GM23338 (cell line): ENCODE measurements at regions not wholly inside any gene's neighbourhood (a gene's known extent, or its start where the extent isn't known, plus 50 kb on each side); places are given as distances from the start of the nearest gene placed in this dataset.

Source experiments
- ATAC-seq: fragments of 200-7000 bp; cut with Tn5 transposase; 3 replicates; pipeline ENCODE4 v1.9.1; 2020
- DNase-seq: peaks from one replicate; pipeline ENCODE4 v3.0.0-alpha.2; 2015; ENCODE audit warnings: low spot score
- H2AFZ ChIP-seq: fragments of 200-600 bp; sonication (generic); 2 replicates; pipeline ENCODE4 v1.8.0; 2016; ENCODE audit warnings: antibody characterized with exemption, mild to moderate bottlenecking, moderate library complexity
- H3F3A ChIP-seq: fragments of 200-600 bp; sonication (generic); replicated peaks from 2 replicates; pipeline ENCODE4 v1.8.0; 2017; ENCODE audit warnings: antibody characterized with exemption, mixed run types, low read depth
- H3K27ac ChIP-seq: fragments of 200-600 bp; sonication (generic); 2 replicates; pipeline ENCODE4 v1.6.1; 2016; ENCODE audit warnings: low read depth
- H3K27me3 ChIP-seq: fragments of 200-600 bp; sonication (generic); 2 replicates; pipeline ENCODE4 v1.8.0; 2016; ENCODE audit warnings: mild to moderate bottlenecking, mixed run types, moderate library complexity; ENCODE audit not compliant: insufficient read depth
- H3K36me3 ChIP-seq: fragments of 200-600 bp; sonication (generic); 2 replicates; pipeline ENCODE4 v1.8.0; 2016; ENCODE audit warnings: mild to moderate bottlenecking; ENCODE audit not compliant: insufficient read depth
- H3K4me1 ChIP-seq: fragments of 200-600 bp; sonication (generic); 2 replicates; pipeline ENCODE4 v1.8.0; 2016; ENCODE audit warnings: mild to moderate bottlenecking, moderate library complexity; ENCODE audit not compliant: insufficient read depth
- H3K4me2 ChIP-seq: fragments of 200-600 bp; sonication (generic); 2 replicates; pipeline ENCODE4 v1.7.1; 2017; ENCODE audit warnings: mixed run types
- H3K4me3 ChIP-seq: fragments of 200-600 bp; sonication (generic); 2 replicates; pipeline ENCODE4 v1.6.1; 2016; ENCODE audit warnings: mixed run types
- H3K79me2 ChIP-seq: fragments of 200-600 bp; sonication (generic); replicated peaks from 2 replicates; pipeline ENCODE4 v1.8.0; 2017; ENCODE audit warnings: mild to moderate bottlenecking; ENCODE audit not compliant: insufficient read depth
- H3K9me2 ChIP-seq: fragments of 200-600 bp; sonication (generic); 2 replicates; pipeline ENCODE4 v1.8.0; 2017; ENCODE audit not compliant: insufficient read depth
- H4K20me1 ChIP-seq: fragments of 200-600 bp; sonication (generic); replicated peaks from 2 replicates; pipeline ENCODE4 v1.8.0; 2017; ENCODE audit warnings: mild to moderate bottlenecking; ENCODE audit not compliant: insufficient read depth
- H3K27ac Mint-ChIP-seq: 2 replicates; pipeline ENCODE4 v1.8.0; 2020; ENCODE audit warnings: inconsistent platforms, mild to moderate bottlenecking, moderate library complexity, mixed read lengths
- H3K27me3 Mint-ChIP-seq: 3 replicates; pipeline ENCODE4 v1.8.0; 2022; ENCODE audit warnings: low read depth, mild to moderate bottlenecking, moderate library complexity, mixed read lengths, inconsistent platforms; ENCODE audit not compliant: insufficient read depth, poor library complexity
- H3K36me3 Mint-ChIP-seq: 3 replicates; pipeline ENCODE4 v1.8.0; 2021; ENCODE audit warnings: low read depth, mild to moderate bottlenecking, inconsistent platforms, moderate library complexity, mixed read lengths
- H3K4me1 Mint-ChIP-seq: 3 replicates; pipeline ENCODE4 v1.8.0; 2020; ENCODE audit warnings: mild to moderate bottlenecking, inconsistent platforms, mixed read lengths
- H3K4me3 Mint-ChIP-seq: 3 replicates; pipeline ENCODE4 v1.8.0; 2021; ENCODE audit warnings: moderate library complexity, mild to moderate bottlenecking, inconsistent platforms, mixed read lengths
- H3K9me3 Mint-ChIP-seq: 3 replicates; pipeline ENCODE4 v1.8.0; 2020; ENCODE audit warnings: moderate library complexity, mild to moderate bottlenecking, inconsistent platforms, mixed read lengths
- CREB1 ChIP-seq: fragments of 250-450 bp; sonication (Bioruptor Pico); IDR thresholded peaks from 2 replicates; pipeline ENCODE4 v1.5.0; 2020; ENCODE audit warnings: low read depth, mild to moderate bottlenecking, moderate library complexity
- EZH2 ChIP-seq: fragments of 200-600 bp; sonication (generic); IDR thresholded peaks from one replicate; pipeline ENCODE4 v1.8.0; 2017; ENCODE audit warnings: antibody characterized with exemption, mild to moderate bottlenecking, low read depth; ENCODE audit not compliant: unreplicated experiment
- EZH2phosphoT487 ChIP-seq: fragments of 200-600 bp; sonication (generic); IDR thresholded peaks from one replicate; pipeline ENCODE4 v1.8.1; 2018; ENCODE audit warnings: antibody characterized with exemption; ENCODE audit not compliant: unreplicated experiment
- JUNB ChIP-seq: IDR thresholded peaks from one replicate; pipeline ENCODE4 v1.6.1; 2016; ENCODE audit warnings: antibody characterized with exemption; ENCODE audit not compliant: unreplicated experiment
- NANOG ChIP-seq: IDR thresholded peaks from 2 replicates; pipeline ENCODE4 v1.6.1; 2016; ENCODE audit warnings: antibody characterized with exemption, borderline replicate concordance
- POLR2AphosphoS5 ChIP-seq: IDR thresholded peaks from 2 replicates; pipeline ENCODE4 v1.6.1; 2016; ENCODE audit warnings: antibody characterized with exemption, low read depth
- STAT1 ChIP-seq: IDR thresholded peaks from one replicate; pipeline ENCODE4 v1.6.1; 2016; ENCODE audit warnings: antibody characterized with exemption; ENCODE audit not compliant: unreplicated experiment
- ZNF114 ChIP-seq: fragments of 250-450 bp; sonication (Bioruptor Pico); IDR thresholded peaks from 2 replicates; pipeline ENCODE4 v1.5.0; 2020; ENCODE audit warnings: mild to moderate bottlenecking, moderate library complexity
- ZNF331 ChIP-seq: fragments of 250-450 bp; sonication (Bioruptor Pico); IDR thresholded peaks from 2 replicates; pipeline ENCODE4 v1.5.0; 2020; ENCODE audit warnings: low read depth, mild to moderate bottlenecking, moderate library complexity
- TF ChIP-seq, protein P1 (sequence below): IDR thresholded peaks from one replicate; pipeline ENCODE4 v1.6.1; 2018; ENCODE audit warnings: antibody characterized with exemption; ENCODE audit not compliant: unreplicated experiment
- TF ChIP-seq, protein P2 (sequence below): fragments of 250-450 bp; sonication (Bioruptor Pico); IDR thresholded peaks from 2 replicates; pipeline ENCODE4 v1.5.0; 2020; ENCODE audit warnings: mild to moderate bottlenecking, moderate library complexity
- TF ChIP-seq, protein P3 (sequence below): IDR thresholded peaks from 2 replicates; pipeline ENCODE4 v1.6.1; 2016; ENCODE audit warnings: antibody characterized with exemption
- TF ChIP-seq, protein P4 (sequence below), 2 experiments: fragments of 200-600 bp in 1 of 2; sonication (generic) in 1 of 2; conservative IDR thresholded peaks; 2 replicates each; pipeline versions ENCODE4 v1.5.1 to v1.6.1; 2016 to 2017; ENCODE audit warnings: antibody characterized with exemption in 2 of 2, low read depth in 2 of 2, mild to moderate bottlenecking in 2 of 2, moderate library complexity in 1 of 2

DNA sequence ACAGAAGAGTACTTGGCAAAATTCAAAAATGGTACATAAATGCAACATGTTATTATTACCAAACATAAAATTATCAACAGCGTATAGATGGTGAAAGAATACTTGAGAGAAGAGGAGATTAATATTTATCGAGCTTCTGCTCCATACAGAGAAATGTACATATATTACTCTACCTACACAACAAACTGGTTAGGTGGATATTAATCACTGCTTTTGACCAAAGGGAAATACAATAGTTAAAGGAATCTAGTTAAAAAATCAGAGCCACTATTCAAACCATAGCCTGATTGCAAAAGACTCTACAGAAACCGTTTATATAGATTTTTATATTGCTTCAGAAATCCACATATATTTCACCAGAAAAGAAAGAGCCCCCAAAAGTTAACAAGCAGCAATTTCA lies 379.3 kb upstream of the PRMT6 start:
- H3K9me2 ChIP-seq = no peaks in the 10 kb centered on the region
- Mint-ChIP-seq H3K27ac (no peak overlapping the region), H3K27me3 (no peaks in the 10 kb centered on the region), H3K4me1 (peaks cover 10% of the 10 kb centered on the region), H3K9me3 (no peaks in the 10 kb centered on the region), H3K4me3 (no peak overlapping the region), H3K36me3 (no peaks in the 10 kb centered on the region)
- H3K79me2 ChIP-seq = no peaks in the 10 kb centered on the region
- H3K4me3 ChIP-seq = no peak overlapping the region
- no peak overlapping the region for H2AFZ ChIP-seq
- TF ChIP-seq STAT1 = no peak
- TF ChIP-seq, protein P1, sequence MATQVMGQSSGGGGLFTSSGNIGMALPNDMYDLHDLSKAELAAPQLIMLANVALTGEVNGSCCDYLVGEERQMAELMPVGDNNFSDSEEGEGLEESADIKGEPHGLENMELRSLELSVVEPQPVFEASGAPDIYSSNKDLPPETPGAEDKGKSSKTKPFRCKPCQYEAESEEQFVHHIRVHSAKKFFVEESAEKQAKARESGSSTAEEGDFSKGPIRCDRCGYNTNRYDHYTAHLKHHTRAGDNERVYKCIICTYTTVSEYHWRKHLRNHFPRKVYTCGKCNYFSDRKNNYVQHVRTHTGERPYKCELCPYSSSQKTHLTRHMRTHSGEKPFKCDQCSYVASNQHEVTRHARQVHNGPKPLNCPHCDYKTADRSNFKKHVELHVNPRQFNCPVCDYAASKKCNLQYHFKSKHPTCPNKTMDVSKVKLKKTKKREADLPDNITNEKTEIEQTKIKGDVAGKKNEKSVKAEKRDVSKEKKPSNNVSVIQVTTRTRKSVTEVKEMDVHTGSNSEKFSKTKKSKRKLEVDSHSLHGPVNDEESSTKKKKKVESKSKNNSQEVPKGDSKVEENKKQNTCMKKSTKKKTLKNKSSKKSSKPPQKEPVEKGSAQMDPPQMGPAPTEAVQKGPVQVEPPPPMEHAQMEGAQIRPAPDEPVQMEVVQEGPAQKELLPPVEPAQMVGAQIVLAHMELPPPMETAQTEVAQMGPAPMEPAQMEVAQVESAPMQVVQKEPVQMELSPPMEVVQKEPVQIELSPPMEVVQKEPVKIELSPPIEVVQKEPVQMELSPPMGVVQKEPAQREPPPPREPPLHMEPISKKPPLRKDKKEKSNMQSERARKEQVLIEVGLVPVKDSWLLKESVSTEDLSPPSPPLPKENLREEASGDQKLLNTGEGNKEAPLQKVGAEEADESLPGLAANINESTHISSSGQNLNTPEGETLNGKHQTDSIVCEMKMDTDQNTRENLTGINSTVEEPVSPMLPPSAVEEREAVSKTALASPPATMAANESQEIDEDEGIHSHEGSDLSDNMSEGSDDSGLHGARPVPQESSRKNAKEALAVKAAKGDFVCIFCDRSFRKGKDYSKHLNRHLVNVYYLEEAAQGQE = no peak
- TF ChIP-seq, protein P2, sequence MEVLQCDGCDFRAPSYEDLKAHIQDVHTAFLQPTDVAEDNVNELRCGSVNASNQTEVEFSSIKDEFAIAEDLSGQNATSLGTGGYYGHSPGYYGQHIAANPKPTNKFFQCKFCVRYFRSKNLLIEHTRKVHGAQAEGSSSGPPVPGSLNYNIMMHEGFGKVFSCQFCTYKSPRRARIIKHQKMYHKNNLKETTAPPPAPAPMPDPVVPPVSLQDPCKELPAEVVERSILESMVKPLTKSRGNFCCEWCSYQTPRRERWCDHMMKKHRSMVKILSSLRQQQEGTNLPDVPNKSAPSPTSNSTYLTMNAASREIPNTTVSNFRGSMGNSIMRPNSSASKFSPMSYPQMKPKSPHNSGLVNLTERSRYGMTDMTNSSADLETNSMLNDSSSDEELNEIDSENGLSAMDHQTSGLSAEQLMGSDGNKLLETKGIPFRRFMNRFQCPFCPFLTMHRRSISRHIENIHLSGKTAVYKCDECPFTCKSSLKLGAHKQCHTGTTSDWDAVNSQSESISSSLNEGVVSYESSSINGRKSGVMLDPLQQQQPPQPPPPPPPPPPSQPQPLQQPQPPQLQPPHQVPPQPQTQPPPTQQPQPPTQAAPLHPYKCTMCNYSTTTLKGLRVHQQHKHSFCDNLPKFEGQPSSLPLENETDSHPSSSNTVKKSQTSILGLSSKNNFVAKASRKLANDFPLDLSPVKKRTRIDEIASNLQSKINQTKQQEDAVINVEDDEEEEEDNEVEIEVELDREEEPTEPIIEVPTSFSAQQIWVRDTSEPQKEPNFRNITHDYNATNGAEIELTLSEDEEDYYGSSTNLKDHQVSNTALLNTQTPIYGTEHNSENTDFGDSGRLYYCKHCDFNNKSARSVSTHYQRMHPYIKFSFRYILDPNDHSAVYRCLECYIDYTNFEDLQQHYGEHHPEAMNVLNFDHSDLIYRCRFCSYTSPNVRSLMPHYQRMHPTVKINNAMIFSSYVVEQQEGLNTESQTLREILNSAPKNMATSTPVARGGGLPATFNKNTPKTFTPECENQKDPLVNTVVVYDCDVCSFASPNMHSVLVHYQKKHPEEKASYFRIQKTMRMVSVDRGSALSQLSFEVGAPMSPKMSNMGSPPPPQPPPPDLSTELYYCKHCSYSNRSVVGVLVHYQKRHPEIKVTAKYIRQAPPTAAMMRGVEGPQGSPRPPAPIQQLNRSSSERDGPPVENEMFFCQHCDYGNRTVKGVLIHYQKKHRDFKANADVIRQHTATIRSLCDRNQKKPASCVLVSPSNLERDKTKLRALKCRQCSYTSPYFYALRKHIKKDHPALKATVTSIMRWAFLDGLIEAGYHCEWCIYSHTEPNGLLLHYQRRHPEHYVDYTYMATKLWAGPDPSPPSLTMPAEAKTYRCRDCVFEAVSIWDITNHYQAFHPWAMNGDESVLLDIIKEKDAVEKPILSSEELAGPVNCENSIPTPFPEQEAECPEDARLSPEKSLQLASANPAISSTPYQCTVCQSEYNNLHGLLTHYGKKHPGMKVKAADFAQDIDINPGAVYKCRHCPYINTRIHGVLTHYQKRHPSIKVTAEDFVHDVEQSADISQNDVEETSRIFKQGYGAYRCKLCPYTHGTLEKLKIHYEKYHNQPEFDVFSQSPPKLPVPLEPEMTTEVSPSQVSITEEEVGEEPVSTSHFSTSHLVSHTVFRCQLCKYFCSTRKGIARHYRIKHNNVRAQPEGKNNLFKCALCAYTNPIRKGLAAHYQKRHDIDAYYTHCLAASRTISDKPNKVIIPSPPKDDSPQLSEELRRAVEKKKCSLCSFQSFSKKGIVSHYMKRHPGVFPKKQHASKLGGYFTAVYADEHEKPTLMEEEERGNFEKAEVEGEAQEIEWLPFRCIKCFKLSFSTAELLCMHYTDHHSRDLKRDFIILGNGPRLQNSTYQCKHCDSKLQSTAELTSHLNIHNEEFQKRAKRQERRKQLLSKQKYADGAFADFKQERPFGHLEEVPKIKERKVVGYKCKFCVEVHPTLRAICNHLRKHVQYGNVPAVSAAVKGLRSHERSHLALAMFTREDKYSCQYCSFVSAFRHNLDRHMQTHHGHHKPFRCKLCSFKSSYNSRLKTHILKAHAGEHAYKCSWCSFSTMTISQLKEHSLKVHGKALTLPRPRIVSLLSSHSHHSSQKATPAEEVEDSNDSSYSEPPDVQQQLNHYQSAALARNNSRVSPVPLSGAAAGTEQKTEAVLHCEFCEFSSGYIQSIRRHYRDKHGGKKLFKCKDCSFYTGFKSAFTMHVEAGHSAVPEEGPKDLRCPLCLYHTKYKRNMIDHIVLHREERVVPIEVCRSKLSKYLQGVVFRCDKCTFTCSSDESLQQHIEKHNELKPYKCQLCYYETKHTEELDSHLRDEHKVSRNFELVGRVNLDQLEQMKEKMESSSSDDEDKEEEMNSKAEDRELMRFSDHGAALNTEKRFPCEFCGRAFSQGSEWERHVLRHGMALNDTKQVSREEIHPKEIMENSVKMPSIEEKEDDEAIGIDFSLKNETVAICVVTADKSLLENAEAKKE (CRISPR knock-in tag) = no peak
- no peak for TF ChIP-seq EZH2
- no peak for TF ChIP-seq JUNB
- TF ChIP-seq ZNF114 (CRISPR knock-in tag) = no peak
- TF ChIP-seq EZH2phosphoT487 = no peak
- no peak for TF ChIP-seq CREB1 (CRISPR knock-in tag)
- TF ChIP-seq, protein P3, sequence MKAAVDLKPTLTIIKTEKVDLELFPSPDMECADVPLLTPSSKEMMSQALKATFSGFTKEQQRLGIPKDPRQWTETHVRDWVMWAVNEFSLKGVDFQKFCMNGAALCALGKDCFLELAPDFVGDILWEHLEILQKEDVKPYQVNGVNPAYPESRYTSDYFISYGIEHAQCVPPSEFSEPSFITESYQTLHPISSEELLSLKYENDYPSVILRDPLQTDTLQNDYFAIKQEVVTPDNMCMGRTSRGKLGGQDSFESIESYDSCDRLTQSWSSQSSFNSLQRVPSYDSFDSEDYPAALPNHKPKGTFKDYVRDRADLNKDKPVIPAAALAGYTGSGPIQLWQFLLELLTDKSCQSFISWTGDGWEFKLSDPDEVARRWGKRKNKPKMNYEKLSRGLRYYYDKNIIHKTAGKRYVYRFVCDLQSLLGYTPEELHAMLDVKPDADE = no peak
- TF ChIP-seq NANOG = no peak
- no peak for TF ChIP-seq POLR2AphosphoS5
- TF ChIP-seq ZNF331 (CRISPR knock-in tag) = no peak
- TF ChIP-seq, protein P4, sequence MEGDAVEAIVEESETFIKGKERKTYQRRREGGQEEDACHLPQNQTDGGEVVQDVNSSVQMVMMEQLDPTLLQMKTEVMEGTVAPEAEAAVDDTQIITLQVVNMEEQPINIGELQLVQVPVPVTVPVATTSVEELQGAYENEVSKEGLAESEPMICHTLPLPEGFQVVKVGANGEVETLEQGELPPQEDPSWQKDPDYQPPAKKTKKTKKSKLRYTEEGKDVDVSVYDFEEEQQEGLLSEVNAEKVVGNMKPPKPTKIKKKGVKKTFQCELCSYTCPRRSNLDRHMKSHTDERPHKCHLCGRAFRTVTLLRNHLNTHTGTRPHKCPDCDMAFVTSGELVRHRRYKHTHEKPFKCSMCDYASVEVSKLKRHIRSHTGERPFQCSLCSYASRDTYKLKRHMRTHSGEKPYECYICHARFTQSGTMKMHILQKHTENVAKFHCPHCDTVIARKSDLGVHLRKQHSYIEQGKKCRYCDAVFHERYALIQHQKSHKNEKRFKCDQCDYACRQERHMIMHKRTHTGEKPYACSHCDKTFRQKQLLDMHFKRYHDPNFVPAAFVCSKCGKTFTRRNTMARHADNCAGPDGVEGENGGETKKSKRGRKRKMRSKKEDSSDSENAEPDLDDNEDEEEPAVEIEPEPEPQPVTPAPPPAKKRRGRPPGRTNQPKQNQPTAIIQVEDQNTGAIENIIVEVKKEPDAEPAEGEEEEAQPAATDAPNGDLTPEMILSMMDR (conservative IDR thresholded peaks at IDR 0.05; ENCODE audit: low read depth in 2 of 2) = no peak
- H3K4me2 ChIP-seq = no peak overlapping the region
- H3F3A ChIP-seq = no peaks in the 10 kb centered on the region
- H3K27me3 ChIP-seq = no peaks in the 10 kb centered on the region
- peaks cover 3% of the 10 kb centered on the region; the same call in 1 of the 2 replicates for H3K4me1 ChIP-seq
- DNase-seq = no peak
- H3K36me3 ChIP-seq = no peaks in the 10 kb centered on the region
- ATAC-seq = no peak
- H3K27ac ChIP-seq = no peak overlapping the region
- no peaks in the 10 kb centered on the region for H4K20me1 ChIP-seq
